ENCODE measurements at regions not wholly inside any gene's neighbourhood (a gene's known extent, or its start where the extent isn't known, plus 50 kb on each side); places are given as distances from the start of the nearest gene placed in this dataset.

DNA sequence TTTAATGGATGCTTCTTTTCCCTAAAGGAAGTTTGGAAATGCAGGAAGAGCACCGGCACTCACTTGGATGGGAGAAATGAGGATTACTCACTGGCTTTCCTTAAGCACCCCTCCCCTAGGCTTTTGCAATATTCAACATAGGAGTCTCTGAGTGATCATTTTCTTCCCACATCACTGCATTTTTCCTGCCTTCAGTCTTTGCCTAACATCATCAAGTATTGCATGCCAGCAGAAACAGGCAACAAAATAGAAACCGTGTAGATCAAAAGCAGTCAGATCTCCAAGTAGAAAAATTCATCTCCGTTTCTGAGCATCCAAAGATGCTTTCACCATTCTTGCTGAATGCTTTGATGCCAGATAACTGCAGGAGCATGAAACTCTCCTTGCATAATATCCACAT is 119.9 kb downstream of the ADCYAP1R1 start:
- H4K8ac ChIP-seq (ENCODE audit: low read depth, low read length) = no peak overlapping the region
- H3K4me1 ChIP-seq (ENCODE audit: control insufficient read depth in 1 of 2, insufficient read depth in 2 of 2, low read length in 2 of 2) = no peaks in the 10 kb centered on the region
- H3K4ac ChIP-seq (ENCODE audit: low read depth, low read length) = no peak overlapping the region
- H3K79me1 ChIP-seq (ENCODE audit: low read length) = no peaks in the 10 kb centered on the region
- no peak overlapping the region for H3K27ac ChIP-seq (ENCODE audit: low read depth, low read length)
- no peak overlapping the region for H3K4me2 ChIP-seq (ENCODE audit: low read length)
- no peak overlapping the region for H2AK5ac ChIP-seq (ENCODE audit: low read length)
- no peaks in the 10 kb centered on the region for H3K36me3 ChIP-seq (ENCODE audit: control insufficient read depth in 1 of 2, insufficient read depth in 2 of 2, low read length in 2 of 2)
- H2AFZ ChIP-seq (ENCODE audit: insufficient read depth, low read length, poor library complexity) = no peak overlapping the region
- H3K23ac ChIP-seq (ENCODE audit: low read length) = no peak overlapping the region
- no peak overlapping the region for H2BK120ac ChIP-seq (ENCODE audit: insufficient read depth, low read length, poor library complexity)
- no peaks in the 10 kb centered on the region for H3K79me2 ChIP-seq (ENCODE audit: control insufficient read depth, insufficient read depth, low read length, poor library complexity)
- no peak overlapping the region for H3K4me3 ChIP-seq (ENCODE audit: low read depth, low read length)
- WGBS (ENCODE audit: extremely low coverage, insufficient coverage, insufficient read length) = no CpG with 5 or more reads among the region's 3 CpGs
- peak; percentile 61 to 91 for DNase-seq
- H3K27me3 ChIP-seq (ENCODE audit: insufficient read depth, low read length) = no peaks in the 10 kb centered on the region
- H2BK12ac ChIP-seq (ENCODE audit: low read length) = no peak overlapping the region
- no peak overlapping the region for H2BK5ac ChIP-seq (ENCODE audit: low read depth, low read length, poor library complexity)
- no peak overlapping the region for H3K18ac ChIP-seq (ENCODE audit: low read length)
- H4K91ac ChIP-seq (ENCODE audit: low read depth, low read length) = no peak overlapping the region
- no peak overlapping the region for H3K14ac ChIP-seq (ENCODE audit: low read length)
- H3K9ac ChIP-seq (ENCODE audit: low read length) = no peak overlapping the region
- no peak overlapping the region for H4K12ac ChIP-seq (ENCODE audit: low read depth, low read length)
- H3K9me3 ChIP-seq (ENCODE audit: insufficient read depth, low read depth, low read length) = no peaks in the 10 kb centered on the region

DNA sequence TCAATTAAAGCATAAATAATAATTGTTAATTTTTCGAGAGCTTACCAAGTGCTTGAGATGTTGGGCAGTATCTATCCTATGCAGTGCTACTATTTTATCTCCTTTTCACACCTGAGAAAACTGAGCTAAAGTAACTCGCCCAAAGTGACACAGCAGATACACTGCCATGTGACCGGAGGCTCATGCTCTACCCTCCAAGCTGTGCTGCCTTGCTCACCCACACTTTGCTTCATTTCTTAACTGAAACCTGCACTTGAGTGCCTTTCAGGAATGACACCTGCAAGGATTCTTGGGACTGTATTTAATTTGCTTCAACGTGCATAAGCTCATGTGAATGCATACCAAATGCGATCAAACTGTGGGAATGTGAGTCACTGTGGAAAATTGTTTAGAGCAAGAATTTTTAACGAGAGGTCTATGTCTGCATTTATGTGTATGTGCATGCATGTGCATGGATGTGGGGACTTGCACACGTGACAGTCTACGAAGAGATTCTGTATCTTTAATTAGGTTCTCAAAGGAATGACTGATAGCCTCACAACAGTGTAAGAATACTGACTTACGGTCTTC is 119.2 kb downstream of the ADCYAP1R1 start:
- Histone ChIP-seq H2BK5ac (ENCODE audit: low read depth, low read length, poor library complexity) (no peak overlapping the region), H3K23ac (ENCODE audit: low read length) (no peak overlapping the region), H3K4ac (ENCODE audit: low read depth, low read length) (no peak overlapping the region)

More for the DNA sequence above, 119.2 kb downstream of the ADCYAP1R1 start:
- DNase-seq = peak; percentile 15 to 50
- Histone ChIP-seq H3K4me2 (ENCODE audit: low read length) (no peak overlapping the region), H2AK5ac (ENCODE audit: low read length) (no peak overlapping the region), H3K27me3 (ENCODE audit: insufficient read depth, low read length) (no peaks in the 10 kb centered on the region), H2BK12ac (ENCODE audit: low read length) (no peak overlapping the region), H2AFZ (ENCODE audit: insufficient read depth, low read length, poor library complexity) (no peak overlapping the region), H4K12ac (ENCODE audit: low read depth, low read length) (no peak overlapping the region), H4K8ac (ENCODE audit: low read depth, low read length) (no peak overlapping the region), H3K14ac (ENCODE audit: low read length) (no peak overlapping the region), H3K9ac (ENCODE audit: low read length) (no peak overlapping the region), H3K36me3 (ENCODE audit: control insufficient read depth in 1 of 2, insufficient read depth in 2 of 2, low read length in 2 of 2) (no peaks in the 10 kb centered on the region), H3K27ac (ENCODE audit: low read depth, low read length) (no peak overlapping the region), H3K79me2 (ENCODE audit: control insufficient read depth, insufficient read depth, low read length, poor library complexity) (no peaks in the 10 kb centered on the region), H4K91ac (ENCODE audit: low read depth, low read length) (no peak overlapping the region), H3K9me3 (ENCODE audit: insufficient read depth, low read depth, low read length) (no peaks in the 10 kb centered on the region), H3K4me1 (ENCODE audit: control insufficient read depth in 1 of 2, insufficient read depth in 2 of 2, low read length in 2 of 2) (no peaks in the 10 kb centered on the region), H2BK120ac (ENCODE audit: insufficient read depth, low read length, poor library complexity) (no peak overlapping the region), H3K18ac (ENCODE audit: low read length) (no peak overlapping the region), H3K4me3 (ENCODE audit: low read depth, low read length) (no peak overlapping the region), H3K79me1 (ENCODE audit: low read length) (no peaks in the 10 kb centered on the region)
- no CpG with 5 or more reads among the region's 9 CpGs for WGBS (ENCODE audit: extremely low coverage, insufficient coverage, insufficient read length)

Measured in trophoblast cell (in vitro differentiated cells and primary cell).